ENCODE measurements at regions not wholly inside any gene's neighbourhood (a gene's known extent, or its start where the extent isn't known, plus 50 kb on each side); places are given as distances from the start of the nearest gene placed in this dataset.
"Not testable (repeated sequence)": the region's sequence is repeated elsewhere in the genome, so short reads cannot be mapped to it uniquely, and the experiment has no call there.

DNA sequence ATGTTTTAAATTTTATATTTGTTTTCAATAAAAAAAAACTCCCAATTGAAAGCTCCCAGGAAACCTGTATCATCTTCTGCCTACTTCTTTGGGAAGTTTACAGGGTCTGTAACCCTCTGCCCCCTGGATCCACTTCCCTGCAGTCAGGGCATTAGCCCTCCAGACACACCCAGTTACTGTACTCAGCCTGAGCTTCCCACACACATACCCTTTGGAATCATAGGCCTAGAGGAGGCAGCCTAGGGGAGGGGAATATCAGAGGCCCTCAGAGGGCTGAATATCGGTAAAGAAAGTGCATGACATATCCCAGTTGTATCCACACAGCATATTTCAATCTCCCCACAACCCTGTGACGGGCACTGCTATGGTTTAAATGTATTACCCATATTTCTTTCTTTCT lies 56.2 kb upstream of the TFPI start:
- DNase-seq (ENCODE audit: low spot score) = not testable (repeated sequence)

DNA sequence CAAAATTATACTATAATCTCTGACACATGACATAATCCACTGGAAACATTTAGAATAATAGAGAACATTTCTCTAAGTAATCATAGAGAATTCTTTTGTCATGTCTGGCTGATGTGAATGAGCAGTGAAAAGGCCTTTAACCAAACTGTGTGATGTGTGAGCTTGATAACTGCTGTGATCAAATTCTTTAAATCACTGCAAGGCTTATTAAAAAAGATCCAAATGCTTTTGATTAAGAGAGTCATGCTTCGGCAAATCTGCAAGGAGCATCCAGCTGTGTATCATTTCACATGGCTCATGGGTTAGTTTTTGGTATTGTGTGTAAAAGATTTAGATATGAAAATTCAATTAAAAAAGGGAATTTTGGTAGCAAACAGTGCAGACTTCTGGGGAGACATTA lies 58.6 kb upstream of the TFPI start:
- DNase-seq (ENCODE audit: low spot score) = no peak

DNA sequence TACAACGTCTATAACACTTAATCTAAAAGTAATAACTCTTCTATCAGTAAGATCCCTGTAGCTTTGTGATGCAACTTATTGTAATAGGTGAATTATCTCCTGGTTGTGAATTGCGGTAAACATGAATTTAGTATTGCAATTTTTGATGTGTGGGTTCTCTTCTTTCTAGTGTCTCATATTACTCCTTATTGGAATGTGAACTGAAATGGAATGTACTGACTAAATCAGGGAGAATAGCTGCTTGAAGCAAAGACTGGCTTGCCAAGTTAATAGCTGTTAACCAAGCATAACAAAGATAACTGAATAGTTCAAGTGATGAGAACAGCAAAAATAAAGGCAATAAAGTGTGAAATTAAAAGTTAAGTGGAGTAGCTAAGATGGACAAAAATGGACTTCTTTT lies 60.5 kb upstream of the TFPI start:
- no peak for DNase-seq (ENCODE audit: low spot score)

DNA sequence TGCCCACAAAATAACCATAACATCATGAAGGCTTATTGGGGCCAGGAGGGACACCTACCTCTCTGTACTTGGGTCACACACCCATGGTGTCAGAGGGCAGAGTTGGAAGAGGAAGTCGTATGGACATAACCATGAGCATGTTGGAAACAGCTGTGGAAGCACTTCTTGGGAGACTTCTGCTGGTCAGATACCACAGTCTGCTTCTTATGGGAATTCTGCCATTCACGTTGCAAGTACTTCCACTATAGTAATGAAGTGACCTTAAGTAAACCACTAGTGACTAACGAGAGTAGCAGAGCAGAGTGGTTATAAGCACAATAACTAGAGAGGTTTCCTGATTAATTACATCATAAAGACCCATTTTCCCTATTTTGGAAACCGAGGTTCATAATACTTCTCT lies 61.1 kb upstream of the TFPI start:
- no peak for DNase-seq (ENCODE audit: low spot score)

DNA sequence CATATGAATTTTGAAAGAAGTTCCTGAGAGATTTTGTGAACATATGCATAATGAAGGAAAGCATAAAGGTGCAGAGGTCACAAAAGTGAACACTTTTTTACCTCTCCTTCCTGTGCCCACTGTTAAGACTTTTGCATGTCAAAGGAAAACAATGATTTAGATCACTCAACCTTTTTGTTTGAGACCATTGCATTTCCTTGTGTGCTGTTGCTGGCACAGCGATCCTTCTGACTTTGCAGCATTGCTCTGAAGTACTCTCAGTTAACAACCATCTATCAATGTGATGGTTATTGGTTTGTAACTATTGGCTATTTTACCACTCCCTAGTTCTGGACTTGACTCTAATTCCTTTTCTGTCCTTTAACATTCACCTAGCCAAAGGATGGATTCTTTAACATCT lies 61.7 kb upstream of the TFPI start:
- DNase-seq (ENCODE audit: low spot score) = no peak

DNA sequence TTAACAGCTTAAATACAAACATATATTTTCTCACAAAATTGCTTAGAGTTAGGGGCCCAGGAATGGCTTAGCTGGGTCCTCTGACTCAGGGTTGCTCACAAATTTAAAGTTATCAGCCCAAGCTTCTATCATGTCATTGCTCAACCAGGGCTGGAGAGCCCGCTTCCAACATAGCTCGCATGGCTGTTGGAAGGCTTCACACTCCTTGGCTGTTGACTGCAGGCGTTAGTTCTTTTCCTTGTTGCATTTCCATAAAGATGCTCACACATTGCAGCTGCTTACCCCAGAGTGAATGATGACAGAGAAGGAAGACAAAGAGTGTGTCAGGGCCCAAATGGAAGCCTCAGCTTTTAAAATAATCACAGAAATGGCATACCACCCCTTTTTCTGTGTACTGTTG lies 62.9 kb upstream of the TFPI start:
- DNase-seq (ENCODE audit: low spot score) = no peak

DNA sequence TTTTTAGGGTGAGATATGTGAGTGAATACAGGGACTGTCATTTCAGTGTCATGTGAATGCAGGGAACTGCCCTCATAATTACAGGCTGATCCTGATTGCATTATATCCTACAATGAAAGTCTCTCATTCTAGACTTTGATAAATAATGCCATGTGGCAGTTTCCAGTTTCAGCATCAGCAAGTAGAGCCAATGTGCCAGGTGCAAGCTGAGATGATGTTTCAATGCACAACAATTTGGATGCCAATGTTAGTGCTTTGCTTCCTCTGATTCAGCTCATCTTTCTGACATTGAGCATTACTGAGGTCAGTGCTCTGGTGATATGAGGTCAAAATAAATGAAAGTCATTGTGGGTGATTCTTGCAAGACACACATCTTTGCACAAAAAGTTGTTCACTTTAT lies 63.7 kb upstream of the TFPI start:
- peak; percentile 52 for DNase-seq (ENCODE audit: low spot score)

DNA sequence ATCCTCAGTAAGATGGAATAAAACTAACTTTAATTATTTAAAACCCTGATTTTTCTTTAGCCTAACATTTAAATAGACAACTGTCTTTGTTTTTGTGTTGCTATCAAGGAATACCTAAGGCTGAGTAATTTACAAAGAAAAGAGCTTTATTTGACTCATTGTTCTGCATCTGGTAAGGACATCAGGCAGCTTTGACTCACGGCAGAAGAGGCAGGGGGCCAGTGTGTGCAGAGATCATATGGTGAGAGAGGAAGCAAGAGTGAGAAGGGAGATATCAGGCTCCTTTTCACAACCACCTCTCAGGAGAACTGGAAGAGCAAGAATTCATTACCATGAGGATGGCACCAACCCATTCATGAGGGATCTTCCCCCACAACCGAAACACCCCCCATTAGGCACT lies 64.6 kb upstream of the TFPI start:
- DNase-seq (ENCODE audit: low spot score) = no peak

DNA sequence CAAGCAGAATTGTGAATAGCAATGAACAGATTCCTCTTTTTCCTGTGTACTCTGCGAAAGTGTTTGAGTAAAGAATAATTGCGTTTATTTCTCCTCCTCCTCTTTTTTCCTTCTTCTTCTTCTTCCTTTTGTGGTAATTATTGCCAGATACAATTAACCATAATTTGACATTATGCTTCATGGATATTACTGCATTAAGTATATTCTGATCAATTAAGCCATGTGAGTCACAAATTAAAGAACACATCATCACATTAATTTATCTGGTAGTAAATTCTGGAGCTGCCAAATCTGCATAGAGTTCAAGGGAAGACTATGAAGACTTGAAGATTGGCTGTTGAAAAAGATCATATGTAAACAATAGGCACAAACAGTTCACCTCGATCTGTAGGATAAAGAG lies 72.9 kb upstream of the TFPI start:
- DNase-seq (ENCODE audit: low spot score) = no peak

DNA sequence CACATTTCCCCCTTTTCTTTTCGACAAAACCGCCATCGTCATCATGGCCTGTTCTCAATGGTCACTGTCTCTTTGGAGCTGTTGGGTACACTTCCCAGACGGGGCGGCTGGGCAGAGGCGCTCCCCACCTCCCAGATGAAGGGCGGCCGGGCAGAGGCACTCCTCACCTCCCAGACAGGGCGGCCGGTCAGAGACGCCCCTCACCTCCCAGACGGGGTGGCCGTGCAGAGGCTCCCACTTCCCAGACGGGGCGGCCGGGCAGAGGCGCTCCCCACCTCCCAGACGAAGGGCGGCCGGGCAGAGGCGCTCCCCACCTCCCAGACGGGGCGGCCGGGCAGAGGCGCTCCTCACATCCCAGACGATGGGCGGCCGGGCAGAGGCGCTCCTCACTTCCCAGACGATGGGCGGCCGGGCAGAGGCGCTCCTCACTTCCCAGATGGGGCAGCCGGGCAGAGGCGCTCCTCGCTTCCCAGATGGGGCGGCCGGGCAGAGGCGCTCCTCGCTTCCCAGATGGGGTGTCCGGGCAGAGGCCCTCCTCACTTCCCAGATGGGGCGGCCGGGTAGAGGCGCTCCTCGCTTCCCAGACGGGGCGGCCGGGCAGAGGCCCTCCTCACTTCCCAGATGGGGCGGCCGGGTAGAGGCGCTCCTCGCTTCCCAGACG lies 82.6 kb upstream of the TFPI start:
- not testable (repeated sequence) for DNase-seq (ENCODE audit: low spot score)

DNA sequence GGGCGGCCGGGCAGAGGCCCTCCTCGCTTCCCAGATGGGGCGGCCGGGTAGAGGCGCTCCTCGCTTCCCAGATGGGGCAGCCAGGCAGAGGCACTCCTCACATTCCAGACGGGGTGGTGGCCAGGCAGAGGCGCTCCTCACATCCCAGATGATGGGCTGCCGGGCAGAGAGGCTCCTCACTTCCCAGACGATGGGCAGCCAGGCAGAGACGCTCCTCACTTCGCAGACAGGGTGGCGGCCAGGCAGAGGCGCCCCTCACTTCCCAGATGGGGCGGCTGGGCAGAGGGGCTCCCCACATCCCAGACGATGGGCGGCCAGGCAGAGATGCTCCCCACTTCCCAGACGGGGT lies 83.1 kb upstream of the TFPI start:
- DNase-seq (ENCODE audit: low spot score) = not testable (repeated sequence)

DNA sequence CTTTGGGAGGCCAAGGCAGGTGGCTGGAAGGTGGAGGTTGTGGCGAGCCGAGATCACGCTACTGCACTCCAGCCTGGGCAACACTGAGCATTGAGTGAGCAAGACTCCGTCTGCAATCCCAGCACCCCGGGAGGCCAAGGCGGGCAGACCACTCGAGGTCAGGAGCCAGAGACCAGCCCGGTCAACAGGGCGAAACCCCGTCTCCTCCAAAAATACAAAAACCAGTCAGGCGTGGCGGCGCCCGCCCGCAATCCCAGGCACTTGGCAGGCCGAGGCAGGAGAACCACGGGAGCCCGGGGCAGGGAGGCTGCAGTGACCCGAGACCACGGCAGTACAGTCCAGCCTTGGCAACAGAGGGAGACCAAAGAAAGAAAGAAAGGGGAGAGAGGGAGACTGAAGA lies 83.5 kb upstream of the TFPI start:
- DNase-seq (ENCODE audit: low spot score) = not testable (repeated sequence)

DNA sequence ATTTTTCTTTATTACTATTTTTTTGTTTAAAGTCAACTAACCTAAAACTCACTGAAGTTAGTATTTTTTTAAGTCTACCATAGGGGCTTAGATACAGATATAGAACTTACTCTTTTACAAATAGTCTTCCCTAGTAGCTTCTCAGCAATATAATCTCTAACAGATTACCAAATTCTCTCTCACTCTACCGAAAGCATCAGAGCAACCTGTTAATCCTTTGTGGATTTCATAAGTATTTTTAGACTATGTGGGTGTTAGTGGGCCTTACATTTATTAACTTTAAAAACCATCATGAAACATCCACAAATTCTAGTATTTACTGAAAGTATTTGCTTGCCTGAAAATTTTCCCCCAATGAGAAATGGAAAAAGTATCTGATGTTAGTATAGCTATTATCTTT lies 84.6 kb upstream of the TFPI start:
- no peak for DNase-seq (ENCODE audit: low spot score)

DNA sequence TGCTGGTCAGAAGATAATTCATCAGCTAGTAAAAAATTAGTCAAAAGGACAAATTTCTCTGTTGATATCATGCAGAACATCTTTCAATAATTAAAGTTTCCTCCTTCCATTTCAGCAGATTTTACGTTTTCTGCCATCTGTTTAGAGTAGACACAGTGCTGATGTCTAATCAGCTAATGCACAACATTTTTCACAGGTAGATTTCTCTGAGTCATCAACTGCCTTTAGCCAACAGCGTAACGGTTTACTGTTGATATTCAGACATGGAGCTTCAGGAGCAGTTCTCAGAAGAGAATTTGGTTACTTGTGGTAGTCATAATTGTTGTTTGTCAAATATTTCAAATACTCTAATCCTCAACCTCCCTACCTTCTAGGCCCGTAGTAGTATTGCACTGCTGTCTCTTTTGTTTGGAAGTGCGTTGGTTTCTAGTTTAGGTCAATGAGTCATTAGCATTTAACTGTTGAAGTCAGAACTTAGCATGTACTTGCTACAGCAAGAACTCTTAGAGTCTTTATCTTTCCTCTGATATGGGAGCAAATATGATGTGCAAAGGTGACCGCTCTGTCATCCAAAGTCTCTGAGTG lies 86.8 kb upstream of the TFPI start:
- peak; percentile 25 for DNase-seq (ENCODE audit: low spot score)

DNA sequence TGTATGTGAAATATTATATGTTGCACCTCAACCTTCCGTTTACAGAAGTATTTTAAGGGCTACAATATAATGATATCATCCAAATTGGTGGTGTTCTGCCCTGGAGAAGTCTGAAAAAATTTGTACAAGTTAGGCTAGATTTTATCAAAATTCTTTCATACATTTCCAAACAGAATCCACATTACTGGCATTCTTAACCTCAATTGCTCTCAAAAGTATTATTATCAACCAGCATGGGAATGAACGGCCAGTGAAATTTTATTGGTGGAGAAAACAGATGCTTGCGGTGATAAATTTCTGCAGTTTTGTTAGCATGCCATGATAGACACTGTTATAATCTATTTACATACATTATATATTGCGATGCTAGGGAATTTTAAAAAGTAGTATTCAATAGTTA lies 88.3 kb upstream of the TFPI start:
- no peak for DNase-seq (ENCODE audit: low spot score)

DNA sequence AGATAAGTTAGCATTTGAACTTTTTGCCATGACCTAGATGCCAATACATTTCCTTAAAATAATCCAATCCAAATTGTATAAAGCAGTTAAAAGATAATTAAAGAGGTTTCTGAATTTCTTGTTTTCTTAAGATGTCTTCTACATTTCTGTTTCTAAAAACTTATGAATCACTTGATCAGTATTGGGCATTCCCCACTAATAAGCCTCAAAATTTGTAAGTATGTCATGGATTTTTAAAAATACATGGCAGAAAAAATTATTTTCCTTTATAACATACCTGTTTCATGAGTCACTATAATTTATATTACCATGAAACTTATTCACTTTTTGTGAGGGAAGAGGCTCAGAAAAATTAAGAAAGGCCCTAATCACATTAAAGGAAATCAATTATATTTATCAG lies 90.3 kb upstream of the TFPI start:
- no peak for DNase-seq (ENCODE audit: low spot score)

DNA sequence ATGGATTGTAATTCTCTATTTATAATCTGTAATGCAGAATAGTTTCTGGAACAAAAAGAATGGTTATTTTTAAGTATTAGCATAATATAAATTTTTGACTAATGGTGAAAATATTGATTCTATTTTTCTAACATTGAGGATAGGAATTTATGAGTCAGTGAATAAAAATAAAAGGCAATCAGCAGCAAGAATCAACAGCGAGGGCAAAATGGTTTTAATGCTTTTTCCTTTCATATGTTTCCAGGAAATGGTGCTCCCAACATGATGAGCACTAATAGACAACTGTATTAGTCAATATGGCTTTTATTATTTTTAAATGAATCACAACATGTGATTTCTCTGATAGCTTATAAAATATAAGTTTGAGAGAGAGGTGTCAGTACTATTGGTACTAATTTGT lies 90.7 kb upstream of the TFPI start:
- DNase-seq (ENCODE audit: low spot score) = no peak

DNA sequence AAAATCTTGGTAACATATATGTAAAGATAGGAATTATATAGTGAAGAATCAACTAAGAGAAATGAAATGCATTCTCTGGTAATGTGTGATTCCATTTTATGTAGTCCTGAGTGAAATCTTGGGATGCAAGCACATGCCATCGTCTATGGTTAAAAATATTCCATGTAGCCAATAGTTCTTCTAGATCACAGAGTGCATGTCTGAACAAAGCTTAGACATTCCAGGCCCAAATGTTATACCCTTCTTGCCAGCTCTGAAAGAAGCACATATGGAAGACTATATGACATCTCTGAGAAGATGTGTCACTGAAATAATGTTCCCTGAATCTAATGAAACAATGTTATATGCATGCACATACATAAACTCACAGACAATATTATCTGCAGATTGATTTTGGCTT lies 92.3 kb upstream of the TFPI start:
- no peak for DNase-seq (ENCODE audit: low spot score)

DNA sequence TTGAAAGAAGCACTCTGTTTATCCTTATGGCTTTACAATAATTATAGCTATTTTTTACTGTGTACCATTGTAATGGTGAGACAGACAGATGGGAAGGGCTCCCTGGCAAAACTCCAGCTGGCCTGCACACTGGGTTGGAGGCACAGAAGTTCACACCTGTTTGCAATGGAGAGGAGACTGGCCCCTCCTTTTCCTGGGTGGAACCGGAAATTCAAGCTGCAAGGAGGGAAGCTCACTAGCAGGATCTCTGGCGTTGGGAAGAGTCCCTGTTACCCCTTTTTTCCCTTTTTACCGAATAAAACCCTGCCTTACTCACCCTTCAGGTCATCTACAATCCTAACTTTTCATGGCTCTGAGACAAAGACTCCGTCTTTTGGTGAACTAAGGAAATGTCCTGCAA lies 100.3 kb upstream of the TFPI start:
- no peak for DNase-seq (ENCODE audit: low spot score)

DNA sequence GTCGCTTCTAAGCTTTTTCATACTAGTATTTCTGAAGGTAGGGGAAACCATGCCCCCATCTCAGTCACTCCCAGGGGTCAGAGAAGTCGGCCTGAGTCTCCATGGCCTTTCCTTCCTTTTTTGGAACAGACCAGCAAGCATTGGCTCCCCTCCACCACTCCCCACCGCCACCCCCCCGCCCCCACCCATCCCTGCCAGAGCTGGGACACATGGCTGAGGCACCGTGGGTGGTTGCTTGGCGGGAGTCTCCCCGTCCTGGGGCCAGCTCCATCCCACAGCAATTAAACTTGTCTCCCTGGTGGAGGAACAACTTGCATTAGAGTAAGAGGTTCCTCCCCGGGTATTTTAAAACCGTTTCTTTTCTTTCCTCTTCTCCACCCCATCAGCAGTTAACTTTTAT lies 100.8 kb upstream of the TFPI start:
- DNase-seq (ENCODE audit: low spot score) = no peak

DNA sequence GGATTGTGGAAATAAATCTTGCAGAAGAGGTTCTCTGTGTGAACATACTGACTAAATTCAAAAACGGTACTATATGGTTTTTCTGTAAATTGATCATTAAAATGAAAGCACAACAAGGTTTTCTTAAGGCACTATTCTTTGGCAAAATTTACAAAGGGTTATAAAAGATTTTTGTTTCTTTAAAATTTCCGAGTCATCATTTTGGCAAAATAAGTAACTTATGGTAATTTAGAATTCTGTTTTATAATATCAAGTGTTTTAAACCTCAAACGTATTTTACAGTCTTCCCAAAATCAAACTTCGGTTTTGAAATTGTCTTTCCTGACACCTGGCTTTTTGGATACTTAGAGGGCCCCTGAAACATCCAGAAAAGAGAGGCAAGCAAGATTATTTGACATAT lies 101.9 kb upstream of the TFPI start:
- DNase-seq (ENCODE audit: low spot score) = no peak

DNA sequence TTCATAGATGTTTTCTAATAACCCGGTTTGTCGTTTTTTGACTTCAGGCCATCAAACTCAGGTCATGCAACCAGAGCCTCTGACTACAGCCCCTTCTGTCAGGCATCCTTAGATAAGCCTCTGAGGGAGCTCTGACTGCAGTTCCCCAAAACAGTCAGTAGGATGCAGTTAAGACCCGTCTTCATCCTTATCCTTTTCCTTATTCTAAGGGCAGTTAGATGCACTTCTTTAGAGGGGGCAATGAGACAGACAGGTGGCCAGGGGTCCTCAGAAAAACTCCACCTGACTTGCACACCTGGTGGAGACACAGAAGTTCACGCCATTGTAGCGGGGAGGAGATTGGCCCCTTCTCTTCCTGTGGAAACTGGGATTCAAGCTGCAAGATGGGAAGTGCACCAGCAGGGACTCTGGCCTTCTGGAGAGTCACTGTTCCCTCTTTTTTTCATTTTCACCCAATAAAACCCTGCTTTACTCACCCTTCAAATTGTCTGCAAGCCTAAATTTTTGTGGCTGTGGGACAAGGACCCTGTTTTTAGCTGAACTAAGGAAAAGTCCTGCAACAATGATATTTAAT lies 104.8 kb upstream of the TFPI start:
- no peak for DNase-seq (ENCODE audit: low spot score)

DNA sequence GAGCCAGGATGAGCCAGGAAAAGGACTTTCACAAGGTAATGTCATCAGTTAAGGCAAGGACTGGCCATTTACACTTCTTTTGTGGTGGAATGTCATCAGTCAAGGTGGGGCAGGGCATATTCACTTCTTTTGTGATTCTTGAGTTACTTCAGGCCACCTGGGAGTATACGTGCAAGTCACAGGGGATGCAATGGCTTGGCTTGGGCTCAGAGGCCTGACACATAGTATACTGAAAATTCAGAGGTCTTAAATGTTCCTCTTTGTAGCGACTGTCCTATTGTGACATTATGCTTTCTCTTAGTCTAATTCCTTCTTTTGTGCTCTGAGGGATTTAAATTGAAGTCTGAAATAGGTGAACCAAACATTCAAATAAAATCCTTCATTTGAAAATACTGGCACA lies 121.8 kb upstream of the TFPI start:
- not testable (repeated sequence) for DNase-seq (ENCODE audit: low spot score)

DNA sequence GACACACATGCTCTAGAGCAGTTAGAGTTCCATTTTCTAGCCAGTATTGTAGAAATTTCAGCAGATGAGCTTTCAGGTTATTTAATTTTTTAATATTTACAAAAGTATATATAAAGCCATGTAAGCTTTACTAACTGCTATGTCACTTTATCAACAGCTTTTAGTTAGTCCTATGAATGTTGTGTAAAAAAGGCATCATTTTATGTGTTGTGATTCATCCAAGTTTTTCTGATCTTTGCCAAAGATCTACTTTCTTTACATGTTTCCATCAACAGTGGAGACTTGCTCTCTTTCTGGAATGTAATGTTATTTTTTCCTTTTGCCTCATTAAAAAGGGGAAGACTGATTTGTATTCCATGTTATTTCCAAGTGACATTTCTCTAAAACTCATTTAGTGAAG lies 125.2 kb upstream of the TFPI start:
- no peak for DNase-seq (ENCODE audit: low spot score)
